Astrocyte (in vitro differentiated cells and primary cell): ENCODE measurements at regions not wholly inside any gene's neighbourhood (a gene's known extent, or its start where the extent isn't known, plus 50 kb on each side); places are given as distances from the start of the nearest gene placed in this dataset.
A peak's percentile ranks its signal among the peaks of the same experiment; 100 is the strongest.

ENCODE experiments used
- DNase-seq: peaks from one replicate; pipeline ENCODE4 v3.0.0-alpha.2; 2010; ENCODE audit warnings: low read depth
- FAIRE-seq: peaks from 2 replicates; lab custom pipeline; 2011; peaks lifted over from hg19 to GRCh38; lab: Jason Lieb, UNC
- H2AFZ ChIP-seq: 2 replicates; pipeline ENCODE4 v1.6.0; 2012; ENCODE audit warnings: low read depth, low read length, inconsistent platforms
- H3K27ac ChIP-seq: 2 replicates; pipeline ENCODE4 v1.5.1; 2011; ENCODE audit warnings: low read depth, low read length, inconsistent platforms
- H3K27me3 ChIP-seq: 2 replicates; pipeline ENCODE4 v1.6.0; 2011; ENCODE audit warnings: low read length, inconsistent platforms; ENCODE audit not compliant: insufficient read depth
- H3K36me3 ChIP-seq: 2 replicates; pipeline ENCODE4 v1.5.1; 2011; ENCODE audit warnings: low read length, inconsistent platforms; ENCODE audit not compliant: insufficient read depth
- H3K4me1 ChIP-seq: 2 replicates; pipeline ENCODE4 v1.5.1; 2011; ENCODE audit warnings: low read length, inconsistent platforms; ENCODE audit not compliant: insufficient read depth
- H3K4me2 ChIP-seq: 2 replicates; pipeline ENCODE4 v1.6.0; 2012; ENCODE audit warnings: low read length, inconsistent platforms
- H3K4me3 ChIP-seq: 2 replicates; pipeline ENCODE4 v1.5.1; 2011; ENCODE audit warnings: low read depth, mild to moderate bottlenecking, low read length, inconsistent platforms; ENCODE audit not compliant: insufficient read depth
- H3K79me2 ChIP-seq: 2 replicates; pipeline ENCODE4 v1.6.0; 2012; ENCODE audit warnings: mild to moderate bottlenecking, low read length, inconsistent platforms; ENCODE audit not compliant: insufficient read depth
- H3K9ac ChIP-seq: 2 replicates; pipeline ENCODE4 v1.6.0; 2012; ENCODE audit warnings: mild to moderate bottlenecking, low read length, inconsistent platforms
- H3K9me3 ChIP-seq: 2 replicates; pipeline ENCODE4 v1.5.1; 2012; ENCODE audit warnings: low read depth, mild to moderate bottlenecking, low read length, inconsistent platforms; ENCODE audit not compliant: insufficient read depth
- H4K20me1 ChIP-seq: 2 replicates; pipeline ENCODE4 v1.6.0; 2012; ENCODE audit warnings: low read length, inconsistent platforms; ENCODE audit not compliant: insufficient read depth
- H3K27ac Mint-ChIP-seq: one replicate; pipeline ENCODE4 v1.8.0; 2021; ENCODE audit warnings: mild to moderate bottlenecking, mixed read lengths; ENCODE audit not compliant: unreplicated experiment
- H3K27me3 Mint-ChIP-seq: one replicate; pipeline ENCODE4 v1.8.0; 2021; ENCODE audit warnings: low read depth, mixed read lengths; ENCODE audit not compliant: unreplicated experiment
- H3K36me3 Mint-ChIP-seq: one replicate; pipeline ENCODE4 v1.8.0; 2021; ENCODE audit warnings: low read depth, mixed read lengths; ENCODE audit not compliant: unreplicated experiment
- H3K4me1 Mint-ChIP-seq: one replicate; pipeline ENCODE4 v1.8.0; 2021; ENCODE audit warnings: low read depth, mixed read lengths; ENCODE audit not compliant: unreplicated experiment
- H3K4me3 Mint-ChIP-seq: one replicate; pipeline ENCODE4 v1.8.0; 2021; ENCODE audit warnings: mild to moderate bottlenecking, moderate library complexity, mixed read lengths; ENCODE audit not compliant: unreplicated experiment
- H3K9me3 Mint-ChIP-seq: one replicate; pipeline ENCODE4 v1.8.0; 2021; ENCODE audit warnings: mild to moderate bottlenecking, mixed read lengths; ENCODE audit not compliant: unreplicated experiment
- CTCF ChIP-seq: IDR thresholded peaks from 2 replicates; pipeline ENCODE4 v1.5.1; 2011; ENCODE audit warnings: low read depth, mild to moderate bottlenecking, inconsistent platforms, low read length, moderate library complexity; ENCODE audit not compliant: insufficient read depth
- EZH2 ChIP-seq: IDR thresholded peaks from 2 replicates; pipeline ENCODE4 v1.6.1; 2012; ENCODE audit warnings: mild to moderate bottlenecking, low read length, inconsistent platforms; ENCODE audit not compliant: insufficient read depth

GRCh38 chr7:32681174-32681518, 185.9 kb downstream of the AVL9 start:
- no peaks in the 10 kb centered on the region for H3K4me1 Mint-ChIP-seq

GRCh38 chr7:32680259-32681173, 185.2 kb downstream of the AVL9 start:
- Mint-ChIP-seq H3K36me3 (no peaks in the 10 kb centered on the region), H3K4me1 (no peaks in the 10 kb centered on the region), H3K4me3 (no peak overlapping the region), H3K27ac (no peak overlapping the region), H3K27me3 (no peaks in the 10 kb centered on the region), H3K9me3 (peaks cover 3% of the 10 kb centered on the region)
- H3K79me2 ChIP-seq = no peaks in the 10 kb centered on the region
- H3K27ac ChIP-seq = peak overlapping the region; percentile 15
- no peak for TF ChIP-seq EZH2
- TF ChIP-seq CTCF = no peak
- H3K36me3 ChIP-seq = no peaks in the 10 kb centered on the region
- DNase-seq (peak; percentile 86), FAIRE-seq (no peak)
- H3K4me1 ChIP-seq = peaks cover 8% of the 10 kb centered on the region
- no peaks in the 10 kb centered on the region for H3K27me3 ChIP-seq
- H4K20me1 ChIP-seq = no peaks in the 10 kb centered on the region
- H3K4me3 ChIP-seq = no peak overlapping the region
- H3K4me2 ChIP-seq = no peak overlapping the region
- H3K9me3 ChIP-seq = no peaks in the 10 kb centered on the region
- H3K9ac ChIP-seq = no peak overlapping the region
- no peak overlapping the region for H2AFZ ChIP-seq

More at GRCh38 chr7:32681174-32681518, 185.9 kb downstream of the AVL9 start:
- no peak overlapping the region for H3K27ac ChIP-seq
- no peak overlapping the region for H3K4me3 Mint-ChIP-seq
- H3K9me3 ChIP-seq = no peaks in the 10 kb centered on the region
- FAIRE-seq (no peak), DNase-seq (no peak)
- H3K27me3 ChIP-seq = no peaks in the 10 kb centered on the region
- TF ChIP-seq CTCF (no peak), EZH2 (no peak)
- peaks cover 8% of the 10 kb centered on the region for H3K4me1 ChIP-seq
- no peaks in the 10 kb centered on the region for H3K36me3 ChIP-seq
- H3K79me2 ChIP-seq = no peaks in the 10 kb centered on the region
- no peak overlapping the region for H3K4me3 ChIP-seq
- no peaks in the 10 kb centered on the region for H3K36me3 Mint-ChIP-seq
- no peak overlapping the region for H3K9ac ChIP-seq
- H2AFZ ChIP-seq = no peak overlapping the region
- H3K9me3 Mint-ChIP-seq = peaks cover 3% of the 10 kb centered on the region
- H3K27me3 Mint-ChIP-seq = no peaks in the 10 kb centered on the region
- no peak overlapping the region for H3K4me2 ChIP-seq
- no peak overlapping the region for H3K27ac Mint-ChIP-seq
- no peaks in the 10 kb centered on the region for H4K20me1 ChIP-seq

GRCh38 chr7:32679192-32679591, 183.9 kb downstream of the AVL9 start:
- DNase-seq (no peak), FAIRE-seq (no peak)
- TF ChIP-seq CTCF = no peak
- no peak for TF ChIP-seq EZH2
- no peaks in the 10 kb centered on the region for H4K20me1 ChIP-seq
- H3K4me3 ChIP-seq = no peak overlapping the region
- no peak overlapping the region for H3K4me2 ChIP-seq
- H3K27ac ChIP-seq = no peak overlapping the region
- no peaks in the 10 kb centered on the region for H3K36me3 ChIP-seq
- Mint-ChIP-seq H3K27ac (no peak overlapping the region), H3K36me3 (no peaks in the 10 kb centered on the region), H3K9me3 (peaks cover 3% of the 10 kb centered on the region), H3K27me3 (no peaks in the 10 kb centered on the region), H3K4me3 (no peak overlapping the region), H3K4me1 (no peaks in the 10 kb centered on the region)
- H2AFZ ChIP-seq = no peak overlapping the region
- H3K27me3 ChIP-seq = no peaks in the 10 kb centered on the region
- H3K9me3 ChIP-seq = no peaks in the 10 kb centered on the region
- H3K9ac ChIP-seq = no peak overlapping the region
- H3K4me1 ChIP-seq = peaks cover 8% of the 10 kb centered on the region
- no peaks in the 10 kb centered on the region for H3K79me2 ChIP-seq
